ENCODE measurements at regions not wholly inside any gene's neighbourhood (a gene's known extent, or its start where the extent isn't known, plus 50 kb on each side); places are given as distances from the start of the nearest gene placed in this dataset.

GRCh38 chr2:235149736-235150135 lies 197.9 kb downstream of the SH3BP4 start:
- TF ChIP-seq JUNB (IDR thresholded peaks at IDR 0.05) (no peak), EP300 (IDR thresholded peaks at IDR 0.05) (no peak), FOSL2 (IDR thresholded peaks at IDR 0.05) (no peak), FOSL2 (CRISPR knock-in tag; IDR thresholded peaks at IDR 0.05) (no peak), CTCF (IDR thresholded peaks at IDR 0.05) (no peak), ZSCAN20 (CRISPR knock-in tag; IDR thresholded peaks at IDR 0.05) (no peak)
